GM12878 (cell line): ENCODE measurements at regions not wholly inside any gene's neighbourhood (a gene's known extent, or its start where the extent isn't known, plus 50 kb on each side); places are given as distances from the start of the nearest gene placed in this dataset.

Experiments used
- BRCA1 ChIP-seq: IDR thresholded peaks from 2 replicates; pipeline ENCODE4 v1.6.1; 2011; ENCODE audit warnings: low read depth, low read length, improper control_type of control experiment
- CTCF ChIP-seq, 3 experiments: IDR thresholded peaks in 2 of 3; conservative IDR thresholded peaks in 1 of 3; 2 replicates each; pipeline ENCODE4 v1.5.1; 2011; ENCODE audit warnings: low read depth in 3 of 3, low read length in 3 of 3, mild to moderate bottlenecking in 3 of 3, control low read depth in 2 of 3, moderate library complexity in 2 of 3, inconsistent platforms in 1 of 3, mixed read lengths in 1 of 3; ENCODE audit not compliant: control insufficient read depth in 2 of 3, insufficient read depth in 1 of 3; ENCODE audit errors: extremely low read depth in 1 of 3
- EZH2 ChIP-seq: IDR thresholded peaks from 2 replicates; pipeline ENCODE4 v1.6.1; 2012; ENCODE audit warnings: low read depth, mild to moderate bottlenecking, control low read depth, inconsistent platforms, low read length, borderline replicate concordance; ENCODE audit not compliant: control insufficient read depth
- FOS ChIP-seq: IDR thresholded peaks from 3 replicates; pipeline ENCODE4 v1.6.1; 2011; ENCODE audit warnings: borderline replicate concordance; ENCODE audit not compliant: insufficient read length; ENCODE audit errors: extremely low read depth
- HCFC1 ChIP-seq: fragments of 150-350 bp; IDR thresholded peaks from 2 replicates; pipeline ENCODE4 v1.6.1; 2014; ENCODE audit warnings: low read length
- NFIC ChIP-seq: IDR thresholded peaks from 2 replicates; pipeline ENCODE4 v1.6.1; 2012; ENCODE audit warnings: low read depth, mild to moderate bottlenecking, inconsistent platforms, low read length, moderate library complexity
- RBBP5 ChIP-seq: fragments of 200-600 bp; sonication (generic); conservative IDR thresholded peaks from 2 replicates; pipeline ENCODE4 v1.6.1; 2016
- TF ChIP-seq, protein P1 (sequence below): fragments of 450-650 bp; formaldehyde crosslinking; IDR thresholded peaks from 2 replicates; pipeline ENCODE4 v1.5.0; 2022; ENCODE audit warnings: mild to moderate bottlenecking, missing genetic modification characterization
- TF ChIP-seq, protein P2 (sequence below): fragments of 450-650 bp; IDR thresholded peaks from 2 replicates; pipeline ENCODE4 v1.6.1; 2017; ENCODE audit warnings: mild to moderate bottlenecking, moderate library complexity

- TF ChIP-seq, protein P1, sequence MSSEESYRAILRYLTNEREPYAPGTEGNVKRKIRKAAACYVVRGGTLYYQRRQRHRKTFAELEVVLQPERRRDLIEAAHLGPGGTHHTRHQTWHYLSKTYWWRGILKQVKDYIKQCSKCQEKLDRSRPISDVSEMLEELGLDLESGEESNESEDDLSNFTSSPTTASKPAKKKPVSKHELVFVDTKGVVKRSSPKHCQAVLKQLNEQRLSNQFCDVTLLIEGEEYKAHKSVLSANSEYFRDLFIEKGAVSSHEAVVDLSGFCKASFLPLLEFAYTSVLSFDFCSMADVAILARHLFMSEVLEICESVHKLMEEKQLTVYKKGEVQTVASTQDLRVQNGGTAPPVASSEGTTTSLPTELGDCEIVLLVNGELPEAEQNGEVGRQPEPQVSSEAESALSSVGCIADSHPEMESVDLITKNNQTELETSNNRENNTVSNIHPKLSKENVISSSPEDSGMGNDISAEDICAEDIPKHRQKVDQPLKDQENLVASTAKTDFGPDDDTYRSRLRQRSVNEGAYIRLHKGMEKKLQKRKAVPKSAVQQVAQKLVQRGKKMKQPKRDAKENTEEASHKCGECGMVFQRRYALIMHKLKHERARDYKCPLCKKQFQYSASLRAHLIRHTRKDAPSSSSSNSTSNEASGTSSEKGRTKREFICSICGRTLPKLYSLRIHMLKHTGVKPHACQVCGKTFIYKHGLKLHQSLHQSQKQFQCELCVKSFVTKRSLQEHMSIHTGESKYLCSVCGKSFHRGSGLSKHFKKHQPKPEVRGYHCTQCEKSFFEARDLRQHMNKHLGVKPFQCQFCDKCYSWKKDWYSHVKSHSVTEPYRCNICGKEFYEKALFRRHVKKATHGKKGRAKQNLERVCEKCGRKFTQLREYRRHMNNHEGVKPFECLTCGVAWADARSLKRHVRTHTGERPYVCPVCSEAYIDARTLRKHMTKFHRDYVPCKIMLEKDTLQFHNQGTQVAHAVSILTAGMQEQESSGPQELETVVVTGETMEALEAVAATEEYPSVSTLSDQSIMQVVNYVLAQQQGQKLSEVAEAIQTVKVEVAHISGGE (CRISPR knock-in tag): no peak
- TF ChIP-seq RBBP5 (no peak), BRCA1 (no peak), EZH2 (no peak), HCFC1 (no peak), CTCF (IDR thresholded peaks at IDR 0.05 in 2 of 3, conservative IDR thresholded peaks at IDR 0.05 in 1 of 3; ENCODE audit: control insufficient read depth in 2 of 3, extremely low read depth in 1 of 3, insufficient read depth in 1 of 3, low read depth in 3 of 3, low read length in 3 of 3) (no peak), NFIC (no peak), FOS (no peak)
- TF ChIP-seq, protein P2, sequence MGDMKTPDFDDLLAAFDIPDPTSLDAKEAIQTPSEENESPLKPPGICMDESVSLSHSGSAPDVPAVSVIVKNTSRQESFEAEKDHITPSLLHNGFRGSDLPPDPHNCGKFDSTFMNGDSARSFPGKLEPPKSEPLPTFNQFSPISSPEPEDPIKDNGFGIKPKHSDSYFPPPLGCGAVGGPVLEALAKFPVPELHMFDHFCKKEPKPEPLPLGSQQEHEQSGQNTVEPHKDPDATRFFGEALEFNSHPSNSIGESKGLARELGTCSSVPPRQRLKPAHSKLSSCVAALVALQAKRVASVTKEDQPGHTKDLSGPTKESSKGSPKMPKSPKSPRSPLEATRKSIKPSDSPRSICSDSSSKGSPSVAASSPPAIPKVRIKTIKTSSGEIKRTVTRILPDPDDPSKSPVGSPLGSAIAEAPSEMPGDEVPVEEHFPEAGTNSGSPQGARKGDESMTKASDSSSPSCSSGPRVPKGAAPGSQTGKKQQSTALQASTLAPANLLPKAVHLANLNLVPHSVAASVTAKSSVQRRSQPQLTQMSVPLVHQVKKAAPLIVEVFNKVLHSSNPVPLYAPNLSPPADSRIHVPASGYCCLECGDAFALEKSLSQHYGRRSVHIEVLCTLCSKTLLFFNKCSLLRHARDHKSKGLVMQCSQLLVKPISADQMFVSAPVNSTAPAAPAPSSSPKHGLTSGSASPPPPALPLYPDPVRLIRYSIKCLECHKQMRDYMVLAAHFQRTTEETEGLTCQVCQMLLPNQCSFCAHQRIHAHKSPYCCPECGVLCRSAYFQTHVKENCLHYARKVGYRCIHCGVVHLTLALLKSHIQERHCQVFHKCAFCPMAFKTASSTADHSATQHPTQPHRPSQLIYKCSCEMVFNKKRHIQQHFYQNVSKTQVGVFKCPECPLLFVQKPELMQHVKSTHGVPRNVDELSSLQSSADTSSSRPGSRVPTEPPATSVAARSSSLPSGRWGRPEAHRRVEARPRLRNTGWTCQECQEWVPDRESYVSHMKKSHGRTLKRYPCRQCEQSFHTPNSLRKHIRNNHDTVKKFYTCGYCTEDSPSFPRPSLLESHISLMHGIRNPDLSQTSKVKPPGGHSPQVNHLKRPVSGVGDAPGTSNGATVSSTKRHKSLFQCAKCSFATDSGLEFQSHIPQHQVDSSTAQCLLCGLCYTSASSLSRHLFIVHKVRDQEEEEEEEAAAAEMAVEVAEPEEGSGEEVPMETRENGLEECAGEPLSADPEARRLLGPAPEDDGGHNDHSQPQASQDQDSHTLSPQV: no peak
Measured at GRCh38 chr5:66281294-66281693, 137.2 kb downstream of the SREK1 start (continued).
